Caco-2 (cell line): ENCODE measurements at regions not wholly inside any gene's neighbourhood (a gene's known extent, or its start where the extent isn't known, plus 50 kb on each side); places are given as distances from the start of the nearest gene placed in this dataset.
"Not testable (repeated sequence)": the region's sequence is repeated elsewhere in the genome, so short reads cannot be mapped to it uniquely, and the experiment has no call there.

Experiments used
- BruUV-seq: library from RNA; stranded (reverse); fragments of 400-500 nt; replicated peaks from 2 replicates; lab custom pipeline; 2021; lab: Mats Ljungman, UMichigan
- CTCF ChIA-PET: fragments of 300-600 bp; sonication (Branson Sonifier 250); formaldehyde crosslinking; loops from one replicate; lab custom pipeline; 2022; ENCODE audit warnings: antibody characterized with exemption; lab: Charles Lee
- POLR2A ChIA-PET: fragments of 300-600 bp; sonication (Branson Sonifier 250); formaldehyde crosslinking; loops from one replicate; lab custom pipeline; 2022; ENCODE audit warnings: antibody characterized with exemption; lab: Charles Lee
- DNase-seq, 2 experiments: peaks; one replicate each; pipeline versions ENCODE4 v3.0.0 to v3.0.0-alpha.2; 2020 to 2022
- H3K27me3 ChIP-seq: replicated peaks from 2 replicates; pipeline ENCODE4 v1.6.0; 2011; ENCODE audit warnings: low read length; ENCODE audit not compliant: control insufficient read depth, insufficient read depth
- H3K36me3 ChIP-seq: 2 replicates; pipeline ENCODE4 v1.5.1; 2011; ENCODE audit warnings: low read length; ENCODE audit not compliant: control insufficient read depth, insufficient read depth
- H3K4me1 ChIP-seq: fragments of 250-450 bp; sonication (Bioruptor Pico); 2 replicates; pipeline ENCODE4 v1.5.1; 2020; ENCODE audit warnings: mild to moderate bottlenecking
- H3K4me3 ChIP-seq: 2 replicates; pipeline ENCODE4 v1.5.1; 2011; ENCODE audit warnings: low read depth, mild to moderate bottlenecking, control low read depth, low read length
- H3K9me3 ChIP-seq: fragments of 250-450 bp; sonication (Bioruptor Pico); 2 replicates; pipeline ENCODE4 v1.5.1; 2020; ENCODE audit warnings: mild to moderate bottlenecking, moderate library complexity
- H3K27ac Mint-ChIP-seq: one replicate; pipeline ENCODE4 v1.8.0; 2022; ENCODE audit warnings: mixed read lengths; ENCODE audit not compliant: unreplicated experiment
- H3K27me3 Mint-ChIP-seq: one replicate; pipeline ENCODE4 v1.8.0; 2022; ENCODE audit warnings: mixed read lengths; ENCODE audit not compliant: insufficient read depth, unreplicated experiment
- H3K36me3 Mint-ChIP-seq: one replicate; pipeline ENCODE4 v1.8.0; 2022; ENCODE audit warnings: mild to moderate bottlenecking, mixed read lengths; ENCODE audit not compliant: insufficient read depth, unreplicated experiment
- H3K4me1 Mint-ChIP-seq: one replicate; pipeline ENCODE4 v1.8.0; 2022; ENCODE audit warnings: low read depth, mixed read lengths; ENCODE audit not compliant: unreplicated experiment
- H3K4me3 Mint-ChIP-seq: one replicate; pipeline ENCODE4 v1.8.0; 2022; ENCODE audit warnings: mild to moderate bottlenecking, moderate library complexity, mixed read lengths; ENCODE audit not compliant: unreplicated experiment
- H3K9me3 Mint-ChIP-seq: one replicate; pipeline ENCODE4 v1.8.0; 2022; ENCODE audit warnings: mixed read lengths; ENCODE audit not compliant: unreplicated experiment
- intact Hi-C: fragments of 100-400 bp; cut with micrococcal nuclease; formaldehyde crosslinking; loops from one replicate; pipeline ENCODE4 v1.10.0; 2022; ENCODE audit not compliant: unreplicated experiment
- TF ChIP-seq, protein P1 (sequence below), 2 experiments: fragments of 200-600 bp in 1 of 2; IDR thresholded peaks; 1 replicate in 1 of 2; 2 replicates in 1 of 2; pipeline versions ENCODE4 v1.5.1 to v1.8.0; 2011 to 2022; ENCODE audit warnings: antibody characterized with exemption in 1 of 2, control low read depth in 1 of 2, inconsistent platforms in 1 of 2, low read depth in 1 of 2, low read length in 1 of 2, mild to moderate bottlenecking in 1 of 2, moderate library complexity in 1 of 2; ENCODE audit not compliant: insufficient read depth in 1 of 2, severe bottlenecking in 1 of 2, unreplicated experiment in 1 of 2

DNA sequence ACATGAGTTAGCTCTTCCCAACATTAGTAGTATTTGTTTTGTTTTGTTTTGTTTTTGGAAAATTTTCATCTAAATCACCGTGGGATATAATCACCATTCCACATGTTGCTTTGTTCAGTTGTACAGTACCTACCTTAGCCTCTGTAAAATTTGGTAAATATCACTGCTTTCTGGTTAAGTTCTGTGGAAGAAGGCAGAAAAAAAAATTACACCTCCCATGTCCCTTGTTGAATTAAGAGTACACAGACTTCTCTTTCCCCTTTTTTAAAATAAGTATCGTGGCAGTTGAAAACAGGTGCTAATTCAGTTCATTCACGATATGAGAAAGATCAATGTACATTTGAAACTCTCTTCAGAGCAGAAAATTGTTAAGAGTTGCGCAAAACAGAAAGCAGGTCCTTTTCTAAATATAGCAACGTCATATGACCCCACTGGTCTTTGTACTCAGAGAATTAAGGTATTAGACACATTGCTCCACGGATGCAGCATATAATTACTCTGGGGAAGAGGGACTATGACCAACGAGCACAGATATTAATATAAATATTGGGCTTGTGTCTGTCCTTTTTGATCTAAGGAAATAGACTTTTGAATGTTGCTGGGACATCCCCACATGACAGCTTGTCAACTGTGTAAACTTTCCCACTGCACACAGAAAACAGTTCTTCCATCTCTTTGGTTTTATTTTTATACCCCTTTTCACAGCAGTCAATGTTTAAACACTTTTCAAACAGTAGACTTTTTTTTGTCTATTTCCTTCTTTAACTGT, 58.6 kb upstream of the ZNF217 start:
- H3K4me3 ChIP-seq = peak overlapping the region; percentile 14; the same call in 1 of the 2 replicates

DNA sequence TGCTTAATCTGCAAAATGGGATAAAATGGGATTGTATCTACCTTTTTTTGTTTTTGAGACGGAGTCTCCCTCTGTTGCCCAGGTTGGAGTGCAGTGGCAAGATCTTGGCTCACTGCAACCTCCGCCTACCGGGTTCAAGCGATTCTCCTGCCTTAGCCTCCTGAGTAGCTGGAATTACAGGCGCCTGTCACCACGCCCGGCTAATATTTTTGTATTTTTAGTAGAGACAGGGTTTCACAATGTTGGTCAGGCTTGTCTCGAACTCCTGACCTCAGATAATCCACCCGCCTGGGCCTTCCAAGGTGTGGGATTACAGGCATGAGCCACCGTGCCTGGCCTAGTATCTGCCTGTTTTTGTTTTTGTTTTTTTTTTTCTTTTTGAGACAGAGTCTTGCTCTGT, 55.9 kb upstream of the ZNF217 start:
- H3K4me1 Mint-ChIP-seq = peaks cover 25% of the 10 kb centered on the region
- H3K36me3 Mint-ChIP-seq, BruUV-seq, H3K36me3 ChIP-seq, H3K4me3 ChIP-seq, H3K9me3 ChIP-seq, intact Hi-C loops, H3K27me3 ChIP-seq, H3K9me3 Mint-ChIP-seq, H3K4me3 Mint-ChIP-seq, H3K27me3 Mint-ChIP-seq, POLR2A ChIA-PET: not testable (repeated sequence)
- DNase-seq = peak in 1 of 2 experiments; percentile 35
- H3K4me1 ChIP-seq = peaks cover 31% of the 10 kb centered on the region
- peak overlapping the region; percentile 31 for H3K27ac Mint-ChIP-seq
- CTCF ChIA-PET = interaction anchor here (0.5 kb wide), 1 partner anchor 25 kb away, joined by 5 read pairs; no protein-coding TSS in a partner anchor

More for the DNA sequence above, 58.6 kb upstream of the ZNF217 start:
- Mint-ChIP-seq H3K4me1 (peaks cover 35% of the 10 kb centered on the region), H3K9me3 (no peaks in the 10 kb centered on the region), H3K27me3 (no peaks in the 10 kb centered on the region), H3K27ac (peak overlapping the region; percentile 40), H3K36me3 (no peaks in the 10 kb centered on the region), H3K4me3 (peak overlapping the region; percentile 61)
- CTCF ChIA-PET = interaction anchor here (1.0 kb wide), 2 partner anchors 17 to 86 kb away, joined by 3 read pairs; no protein-coding TSS in a partner anchor
- H3K9me3 ChIP-seq = no peaks in the 10 kb centered on the region
- DNase-seq = peak; percentile 41 to 66
- intact Hi-C loops = loop anchor here (1.0 to 2.0 kb wide), 2 partner anchors 26 to 57 kb away; no protein-coding TSS in a partner anchor
- TSS peak; percentile 99 for BruUV-seq
- H3K27me3 ChIP-seq = no peaks in the 10 kb centered on the region
- H3K4me1 ChIP-seq = peaks cover 40% of the 10 kb centered on the region
- TF ChIP-seq, protein P1, sequence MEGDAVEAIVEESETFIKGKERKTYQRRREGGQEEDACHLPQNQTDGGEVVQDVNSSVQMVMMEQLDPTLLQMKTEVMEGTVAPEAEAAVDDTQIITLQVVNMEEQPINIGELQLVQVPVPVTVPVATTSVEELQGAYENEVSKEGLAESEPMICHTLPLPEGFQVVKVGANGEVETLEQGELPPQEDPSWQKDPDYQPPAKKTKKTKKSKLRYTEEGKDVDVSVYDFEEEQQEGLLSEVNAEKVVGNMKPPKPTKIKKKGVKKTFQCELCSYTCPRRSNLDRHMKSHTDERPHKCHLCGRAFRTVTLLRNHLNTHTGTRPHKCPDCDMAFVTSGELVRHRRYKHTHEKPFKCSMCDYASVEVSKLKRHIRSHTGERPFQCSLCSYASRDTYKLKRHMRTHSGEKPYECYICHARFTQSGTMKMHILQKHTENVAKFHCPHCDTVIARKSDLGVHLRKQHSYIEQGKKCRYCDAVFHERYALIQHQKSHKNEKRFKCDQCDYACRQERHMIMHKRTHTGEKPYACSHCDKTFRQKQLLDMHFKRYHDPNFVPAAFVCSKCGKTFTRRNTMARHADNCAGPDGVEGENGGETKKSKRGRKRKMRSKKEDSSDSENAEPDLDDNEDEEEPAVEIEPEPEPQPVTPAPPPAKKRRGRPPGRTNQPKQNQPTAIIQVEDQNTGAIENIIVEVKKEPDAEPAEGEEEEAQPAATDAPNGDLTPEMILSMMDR (IDR thresholded peaks at IDR 0.05; ENCODE audit: insufficient read depth in 1 of 2, low read depth in 1 of 2, low read length in 1 of 2, severe bottlenecking in 1 of 2, unreplicated experiment in 1 of 2) = no peak
- H3K36me3 ChIP-seq = no peaks in the 10 kb centered on the region
- POLR2A ChIA-PET = interaction anchor here (0.9 kb wide), 1 partner anchor 58 kb away, joined by 3 read pairs; the partner anchor contains the start of gene ZNF217

DNA sequence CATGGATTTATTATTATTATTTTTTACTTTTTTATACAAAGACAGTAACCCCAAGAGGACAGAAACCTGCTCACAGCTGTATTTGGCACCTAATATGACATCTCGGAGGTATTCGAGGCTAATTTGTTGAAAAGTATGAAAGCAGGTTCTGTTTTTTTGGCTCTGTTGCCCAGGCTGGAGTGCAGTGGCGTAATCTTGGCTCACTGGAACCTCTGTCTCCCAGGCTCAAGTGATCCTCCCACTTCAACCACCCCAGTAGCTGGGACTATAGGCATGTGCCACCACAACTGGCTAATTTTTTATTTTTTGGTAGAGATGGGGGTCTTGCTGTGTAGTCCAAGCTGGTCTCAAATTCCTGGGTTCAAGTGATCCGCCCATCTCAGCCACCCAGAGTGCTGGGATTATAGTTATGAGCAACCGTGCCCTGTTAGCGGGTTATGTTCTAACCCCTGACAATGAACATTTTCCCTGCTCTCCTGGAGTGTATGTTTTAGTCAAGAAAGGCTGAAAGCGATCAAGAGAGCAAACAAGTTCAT, 53.7 kb upstream of the ZNF217 start:
- no peaks in the 10 kb centered on the region for H3K36me3 ChIP-seq
- DNase-seq = peak in 1 of 2 experiments; percentile 11
- Mint-ChIP-seq H3K9me3 (no peaks in the 10 kb centered on the region), H3K36me3 (no peaks in the 10 kb centered on the region), H3K4me1 (peaks cover 22% of the 10 kb centered on the region), H3K4me3 (no peak overlapping the region), H3K27ac (peak overlapping the region; percentile 34), H3K27me3 (no peaks in the 10 kb centered on the region)
- TF ChIP-seq, protein P1 (IDR thresholded peaks at IDR 0.05; ENCODE audit: insufficient read depth in 1 of 2, low read depth in 1 of 2, low read length in 1 of 2, severe bottlenecking in 1 of 2, unreplicated experiment in 1 of 2) = no peak
- BruUV-seq = no TSS peak
- H3K27me3 ChIP-seq = no peaks in the 10 kb centered on the region
- H3K4me3 ChIP-seq = no peak overlapping the region
- ChIA-PET CTCF (no interaction called here), POLR2A (no interaction called here)
- no peaks in the 10 kb centered on the region for H3K9me3 ChIP-seq
- intact Hi-C loops = no loop called here
- H3K4me1 ChIP-seq = peaks cover 33% of the 10 kb centered on the region
